Liver (tissue), 8 donors: ENCODE measurements at regions not wholly inside any gene's neighbourhood (a gene's known extent, or its start where the extent isn't known, plus 50 kb on each side); places are given as distances from the start of the nearest gene placed in this dataset.

Source experiments
- DNase-seq: peaks from one replicate; pipeline ENCODE4 v3.0.0-alpha.2; 2017; ENCODE audit warnings: low spot score
- H3K27ac ChIP-seq, 2 donors: one replicate each; pipeline ENCODE4 v1.7.0; 2013; ENCODE audit warnings: inconsistent platforms in 2 of 2, low read length in 2 of 2, control low read depth in 1 of 2, low read depth in 1 of 2, mild to moderate bottlenecking in 1 of 2
- H3K27me3 ChIP-seq, 4 donors: one replicate each; pipeline versions ENCODE4 v1.6.1 to v1.7.0; 2013; ENCODE audit warnings: low read length in 3 of 4, inconsistent platforms in 1 of 4, mild to moderate bottlenecking in 1 of 4, moderate library complexity in 1 of 4; ENCODE audit not compliant: control insufficient read depth in 4 of 4, insufficient read depth in 4 of 4
- H3K36me3 ChIP-seq, 4 donors: one replicate each; pipeline versions ENCODE4 v1.6.1 to v1.7.0; 2013; ENCODE audit warnings: low read length in 3 of 4, mild to moderate bottlenecking in 3 of 4, low read depth in 1 of 4, moderate library complexity in 1 of 4; ENCODE audit not compliant: control insufficient read depth in 4 of 4, insufficient read depth in 3 of 4
- H3K4me1 ChIP-seq, 4 donors: one replicate each; pipeline versions ENCODE4 v1.6.1 to v1.7.0; 2013; ENCODE audit warnings: low read length in 3 of 4, mild to moderate bottlenecking in 3 of 4, moderate library complexity in 1 of 4; ENCODE audit not compliant: control insufficient read depth in 4 of 4, insufficient read depth in 4 of 4
- H3K4me3 ChIP-seq, 3 donors: one replicate each; pipeline versions ENCODE4 v1.6.1 to v1.7.0; 2013; ENCODE audit warnings: low read length in 3 of 3, control low read depth in 1 of 3, low read depth in 1 of 3, mild to moderate bottlenecking in 1 of 3
- H3K9ac ChIP-seq, 2 donors: one replicate each; pipeline ENCODE4 v1.7.0; 2013; ENCODE audit warnings: low read length in 2 of 2, mild to moderate bottlenecking in 2 of 2, moderate library complexity in 2 of 2, control low read depth in 1 of 2, low read depth in 1 of 2
- H3K9me3 ChIP-seq, 4 donors: one replicate each; pipeline versions ENCODE4 v1.6.1 to v1.7.0; 2013; ENCODE audit warnings: low read length in 3 of 4; ENCODE audit not compliant: control insufficient read depth in 4 of 4
- EGR1 ChIP-seq, 2 donors: IDR thresholded peaks; 2 replicates each; pipeline ENCODE4 v1.6.1; 2016 to 2018; ENCODE audit warnings: antibody characterized with exemption in 2 of 2, low read depth in 2 of 2
- FOXA1 ChIP-seq: IDR thresholded peaks from 2 replicates; pipeline ENCODE4 v1.6.1; 2016; ENCODE audit warnings: antibody characterized with exemption
- FOXA2 ChIP-seq: IDR thresholded peaks from 2 replicates; pipeline ENCODE4 v1.6.1; 2016; ENCODE audit warnings: antibody characterized with exemption
- GABPA ChIP-seq, 2 donors: IDR thresholded peaks in 1 of 2; conservative IDR thresholded peaks in 1 of 2; 2 replicates each; pipeline ENCODE4 v1.6.1; 2016; ENCODE audit warnings: antibody characterized with exemption in 2 of 2, mild to moderate bottlenecking in 1 of 2, moderate library complexity in 1 of 2
- HNF4A ChIP-seq, 2 donors: conservative IDR thresholded peaks; 2 replicates each; pipeline ENCODE4 v1.6.1; 2016; ENCODE audit warnings: antibody characterized with exemption in 2 of 2, mild to moderate bottlenecking in 2 of 2
- HNF4G ChIP-seq: IDR thresholded peaks from 2 replicates; pipeline ENCODE4 v1.6.1; 2016; ENCODE audit warnings: antibody characterized with exemption
- JUND ChIP-seq, 2 donors: IDR thresholded peaks; 2 replicates each; pipeline ENCODE4 v1.6.1; 2016; ENCODE audit warnings: antibody characterized with exemption in 2 of 2
- NR2F2 ChIP-seq: IDR thresholded peaks from 2 replicates; pipeline ENCODE4 v1.6.1; 2016; ENCODE audit warnings: antibody characterized with exemption
- RAD21 ChIP-seq, 2 donors: IDR thresholded peaks; 2 replicates each; pipeline ENCODE4 v1.6.1; 2016; ENCODE audit warnings: antibody characterized with exemption in 2 of 2, mild to moderate bottlenecking in 2 of 2
- RXRA ChIP-seq, 2 donors: IDR thresholded peaks; 2 replicates each; pipeline ENCODE4 v1.6.1; 2017 to 2018; ENCODE audit warnings: antibody characterized with exemption in 2 of 2, mild to moderate bottlenecking in 1 of 2
- SP1 ChIP-seq: IDR thresholded peaks from 2 replicates; pipeline ENCODE4 v1.6.1; 2018; ENCODE audit warnings: antibody characterized with exemption, mild to moderate bottlenecking
- TAF1 ChIP-seq: conservative IDR thresholded peaks from 2 replicates; pipeline ENCODE4 v1.6.1; 2016; ENCODE audit warnings: antibody characterized with exemption, mild to moderate bottlenecking
- YY1 ChIP-seq: IDR thresholded peaks from 2 replicates; pipeline ENCODE4 v1.6.1; 2016; ENCODE audit warnings: antibody characterized with exemption, mild to moderate bottlenecking
- WGBS: extraction: QIAGEN DNeasy Blood & Tissue Kit; methylation state at CpG from one replicate; pipeline ENCODE4 v1.1.7; 2013; 5-methylcytosine and 5-hydroxymethylcytosine counted together
- TF ChIP-seq, protein P1 (sequence below): IDR thresholded peaks from 2 replicates; pipeline ENCODE4 v1.6.1; 2016; ENCODE audit warnings: antibody characterized with exemption
- TF ChIP-seq, protein P2 (sequence below): fragments of 150-350 bp; IDR thresholded peaks from 2 replicates; pipeline ENCODE4 v1.5.1; 2017; ENCODE audit warnings: improper control_type of control experiment, low read depth, low read length; ENCODE audit not compliant: missing input control
- TF ChIP-seq, protein P3 (sequence below): IDR thresholded peaks from 2 replicates; pipeline ENCODE4 v1.6.1; 2016; ENCODE audit warnings: antibody characterized with exemption
- TF ChIP-seq, protein P4 (sequence below): IDR thresholded peaks from 2 replicates; pipeline ENCODE4 v1.6.1; 2016; ENCODE audit warnings: antibody characterized with exemption
- TF ChIP-seq, protein P5 (sequence below): IDR thresholded peaks from 2 replicates; pipeline ENCODE4 v1.6.1; 2016; ENCODE audit warnings: antibody characterized with exemption, mild to moderate bottlenecking
- donor health status: healthy.
- donor health status: healthy.
- donor health status: healthy.
- donor health status: healthy.
- donor health status: healthy.

DNA sequence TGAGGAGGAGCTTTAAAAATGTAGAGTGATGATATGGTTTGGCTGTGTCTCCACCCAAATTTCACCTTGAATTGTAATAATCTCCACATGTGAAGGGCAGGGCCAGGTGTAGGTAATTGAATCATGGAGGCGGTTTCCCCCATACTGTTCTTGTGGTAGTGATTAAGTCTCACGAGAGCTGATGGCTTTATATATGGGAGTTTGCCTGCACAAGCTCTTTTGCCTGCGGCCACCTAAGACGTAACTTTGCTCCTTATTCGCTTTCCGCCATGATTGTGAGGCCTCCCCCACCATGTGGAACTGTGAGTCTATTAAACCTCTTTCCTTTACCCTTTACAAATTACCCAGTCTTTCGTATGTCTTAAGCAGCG lies 332.0 kb downstream of the RAPGEF2 start:
- Histone ChIP-seq H3K27ac (no peak overlapping the region), H3K4me3 (no peak overlapping the region), H3K36me3 (no peaks in the 10 kb centered on the region), H3K9ac (no peak overlapping the region), H3K4me1 (no peaks in the 10 kb centered on the region), H3K9me3 (no peaks in the 10 kb centered on the region), H3K27me3 (no peaks in the 10 kb centered on the region)
- WGBS = 95% methylated on average over 8 of the region's 8 CpGs
- no peak for TF ChIP-seq FOXA1
- TF ChIP-seq, protein P1, sequence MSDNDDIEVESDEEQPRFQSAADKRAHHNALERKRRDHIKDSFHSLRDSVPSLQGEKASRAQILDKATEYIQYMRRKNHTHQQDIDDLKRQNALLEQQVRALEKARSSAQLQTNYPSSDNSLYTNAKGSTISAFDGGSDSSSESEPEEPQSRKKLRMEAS = no peak
- TF ChIP-seq, protein P2, sequence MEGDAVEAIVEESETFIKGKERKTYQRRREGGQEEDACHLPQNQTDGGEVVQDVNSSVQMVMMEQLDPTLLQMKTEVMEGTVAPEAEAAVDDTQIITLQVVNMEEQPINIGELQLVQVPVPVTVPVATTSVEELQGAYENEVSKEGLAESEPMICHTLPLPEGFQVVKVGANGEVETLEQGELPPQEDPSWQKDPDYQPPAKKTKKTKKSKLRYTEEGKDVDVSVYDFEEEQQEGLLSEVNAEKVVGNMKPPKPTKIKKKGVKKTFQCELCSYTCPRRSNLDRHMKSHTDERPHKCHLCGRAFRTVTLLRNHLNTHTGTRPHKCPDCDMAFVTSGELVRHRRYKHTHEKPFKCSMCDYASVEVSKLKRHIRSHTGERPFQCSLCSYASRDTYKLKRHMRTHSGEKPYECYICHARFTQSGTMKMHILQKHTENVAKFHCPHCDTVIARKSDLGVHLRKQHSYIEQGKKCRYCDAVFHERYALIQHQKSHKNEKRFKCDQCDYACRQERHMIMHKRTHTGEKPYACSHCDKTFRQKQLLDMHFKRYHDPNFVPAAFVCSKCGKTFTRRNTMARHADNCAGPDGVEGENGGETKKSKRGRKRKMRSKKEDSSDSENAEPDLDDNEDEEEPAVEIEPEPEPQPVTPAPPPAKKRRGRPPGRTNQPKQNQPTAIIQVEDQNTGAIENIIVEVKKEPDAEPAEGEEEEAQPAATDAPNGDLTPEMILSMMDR = no peak
- TF ChIP-seq, protein P3, sequence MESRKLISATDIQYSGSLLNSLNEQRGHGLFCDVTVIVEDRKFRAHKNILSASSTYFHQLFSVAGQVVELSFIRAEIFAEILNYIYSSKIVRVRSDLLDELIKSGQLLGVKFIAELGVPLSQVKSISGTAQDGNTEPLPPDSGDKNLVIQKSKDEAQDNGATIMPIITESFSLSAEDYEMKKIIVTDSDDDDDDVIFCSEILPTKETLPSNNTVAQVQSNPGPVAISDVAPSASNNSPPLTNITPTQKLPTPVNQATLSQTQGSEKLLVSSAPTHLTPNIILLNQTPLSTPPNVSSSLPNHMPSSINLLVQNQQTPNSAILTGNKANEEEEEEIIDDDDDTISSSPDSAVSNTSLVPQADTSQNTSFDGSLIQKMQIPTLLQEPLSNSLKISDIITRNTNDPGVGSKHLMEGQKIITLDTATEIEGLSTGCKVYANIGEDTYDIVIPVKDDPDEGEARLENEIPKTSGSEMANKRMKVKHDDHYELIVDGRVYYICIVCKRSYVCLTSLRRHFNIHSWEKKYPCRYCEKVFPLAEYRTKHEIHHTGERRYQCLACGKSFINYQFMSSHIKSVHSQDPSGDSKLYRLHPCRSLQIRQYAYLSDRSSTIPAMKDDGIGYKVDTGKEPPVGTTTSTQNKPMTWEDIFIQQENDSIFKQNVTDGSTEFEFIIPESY = no peak
- TF ChIP-seq YY1 = no peak
- TF ChIP-seq GABPA (IDR thresholded peaks at IDR 0.05 in 1 of 2, conservative IDR thresholded peaks at IDR 0.05 in 1 of 2) = no peak
- TF ChIP-seq, protein P4, sequence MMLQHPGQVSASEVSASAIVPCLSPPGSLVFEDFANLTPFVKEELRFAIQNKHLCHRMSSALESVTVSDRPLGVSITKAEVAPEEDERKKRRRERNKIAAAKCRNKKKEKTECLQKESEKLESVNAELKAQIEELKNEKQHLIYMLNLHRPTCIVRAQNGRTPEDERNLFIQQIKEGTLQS = no peak
- no peak for TF ChIP-seq JUND (IDR thresholded peaks at IDR 0.05)
- TF ChIP-seq RAD21 (IDR thresholded peaks at IDR 0.05) = no peak
- TF ChIP-seq RXRA (IDR thresholded peaks at IDR 0.05) = no peak
- TF ChIP-seq SP1 = no peak
- TF ChIP-seq, protein P5, sequence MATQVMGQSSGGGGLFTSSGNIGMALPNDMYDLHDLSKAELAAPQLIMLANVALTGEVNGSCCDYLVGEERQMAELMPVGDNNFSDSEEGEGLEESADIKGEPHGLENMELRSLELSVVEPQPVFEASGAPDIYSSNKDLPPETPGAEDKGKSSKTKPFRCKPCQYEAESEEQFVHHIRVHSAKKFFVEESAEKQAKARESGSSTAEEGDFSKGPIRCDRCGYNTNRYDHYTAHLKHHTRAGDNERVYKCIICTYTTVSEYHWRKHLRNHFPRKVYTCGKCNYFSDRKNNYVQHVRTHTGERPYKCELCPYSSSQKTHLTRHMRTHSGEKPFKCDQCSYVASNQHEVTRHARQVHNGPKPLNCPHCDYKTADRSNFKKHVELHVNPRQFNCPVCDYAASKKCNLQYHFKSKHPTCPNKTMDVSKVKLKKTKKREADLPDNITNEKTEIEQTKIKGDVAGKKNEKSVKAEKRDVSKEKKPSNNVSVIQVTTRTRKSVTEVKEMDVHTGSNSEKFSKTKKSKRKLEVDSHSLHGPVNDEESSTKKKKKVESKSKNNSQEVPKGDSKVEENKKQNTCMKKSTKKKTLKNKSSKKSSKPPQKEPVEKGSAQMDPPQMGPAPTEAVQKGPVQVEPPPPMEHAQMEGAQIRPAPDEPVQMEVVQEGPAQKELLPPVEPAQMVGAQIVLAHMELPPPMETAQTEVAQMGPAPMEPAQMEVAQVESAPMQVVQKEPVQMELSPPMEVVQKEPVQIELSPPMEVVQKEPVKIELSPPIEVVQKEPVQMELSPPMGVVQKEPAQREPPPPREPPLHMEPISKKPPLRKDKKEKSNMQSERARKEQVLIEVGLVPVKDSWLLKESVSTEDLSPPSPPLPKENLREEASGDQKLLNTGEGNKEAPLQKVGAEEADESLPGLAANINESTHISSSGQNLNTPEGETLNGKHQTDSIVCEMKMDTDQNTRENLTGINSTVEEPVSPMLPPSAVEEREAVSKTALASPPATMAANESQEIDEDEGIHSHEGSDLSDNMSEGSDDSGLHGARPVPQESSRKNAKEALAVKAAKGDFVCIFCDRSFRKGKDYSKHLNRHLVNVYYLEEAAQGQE = no peak
- no peak for TF ChIP-seq HNF4A (conservative IDR thresholded peaks at IDR 0.05)
- no peak for DNase-seq

DNA sequence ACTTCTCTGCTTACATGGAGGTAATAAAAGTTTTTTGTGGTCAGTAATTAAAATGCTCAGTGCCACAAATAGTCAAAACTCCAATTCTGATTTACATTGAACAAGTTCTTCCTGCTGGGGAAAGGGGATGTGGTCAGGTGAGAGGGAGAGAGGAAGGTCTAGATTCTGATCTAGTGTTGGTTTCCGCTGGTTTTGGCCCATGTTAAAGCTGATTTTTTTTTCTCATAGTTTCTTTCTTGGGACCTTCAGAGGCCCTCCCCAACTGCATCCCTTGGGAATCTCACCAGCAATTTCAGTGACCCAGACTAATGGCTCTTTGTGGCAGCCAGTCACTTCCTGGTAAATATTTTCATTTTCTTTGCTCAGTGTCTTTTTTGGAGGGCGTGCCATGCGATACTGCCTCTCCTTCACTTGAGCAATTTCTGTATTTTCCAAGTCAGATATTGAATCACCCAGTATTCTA lies 332.7 kb downstream of the RAPGEF2 start:
- Histone ChIP-seq H3K36me3 (no peaks in the 10 kb centered on the region), H3K9ac (no peak overlapping the region), H3K4me1 (no peaks in the 10 kb centered on the region), H3K9me3 (no peaks in the 10 kb centered on the region), H3K27me3 (no peaks in the 10 kb centered on the region), H3K4me3 (no peak overlapping the region), H3K27ac (no peak overlapping the region)
- 79% methylated on average over 3 of the region's 3 CpGs for WGBS
- DNase-seq = no peak
- TF ChIP-seq FOXA2 (no peak), NR2F2 (no peak), TAF1 (no peak), JUND (IDR thresholded peaks at IDR 0.05) (no peak), EGR1 (IDR thresholded peaks at IDR 0.05; ENCODE audit: low read depth in 2 of 2) (no peak), FOXA1 (no peak), RAD21 (IDR thresholded peaks at IDR 0.05) (no peak), HNF4G (no peak), GABPA (IDR thresholded peaks at IDR 0.05 in 1 of 2, conservative IDR thresholded peaks at IDR 0.05 in 1 of 2) (no peak), RXRA (IDR thresholded peaks at IDR 0.05) (no peak), YY1 (no peak)
- TF ChIP-seq, protein P4 = no peak
- TF ChIP-seq, protein P5 = no peak
- TF ChIP-seq, protein P1 = no peak
